GM12875 (cell line): ENCODE measurements at regions not wholly inside any gene's neighbourhood (a gene's known extent, or its start where the extent isn't known, plus 50 kb on each side); places are given as distances from the start of the nearest gene placed in this dataset.

Experiments
- H3K4me3 ChIP-seq: one replicate; pipeline ENCODE4 v1.5.1; 2011; ENCODE audit warnings: low read depth, low read length, control low read depth
- CTCF ChIP-seq: IDR thresholded peaks from 2 replicates; pipeline ENCODE4 v1.5.1; 2011; ENCODE audit warnings: low read depth, mild to moderate bottlenecking, control low read depth, inconsistent platforms, low read length, moderate library complexity, borderline replicate concordance; ENCODE audit not compliant: insufficient read depth

DNA sequence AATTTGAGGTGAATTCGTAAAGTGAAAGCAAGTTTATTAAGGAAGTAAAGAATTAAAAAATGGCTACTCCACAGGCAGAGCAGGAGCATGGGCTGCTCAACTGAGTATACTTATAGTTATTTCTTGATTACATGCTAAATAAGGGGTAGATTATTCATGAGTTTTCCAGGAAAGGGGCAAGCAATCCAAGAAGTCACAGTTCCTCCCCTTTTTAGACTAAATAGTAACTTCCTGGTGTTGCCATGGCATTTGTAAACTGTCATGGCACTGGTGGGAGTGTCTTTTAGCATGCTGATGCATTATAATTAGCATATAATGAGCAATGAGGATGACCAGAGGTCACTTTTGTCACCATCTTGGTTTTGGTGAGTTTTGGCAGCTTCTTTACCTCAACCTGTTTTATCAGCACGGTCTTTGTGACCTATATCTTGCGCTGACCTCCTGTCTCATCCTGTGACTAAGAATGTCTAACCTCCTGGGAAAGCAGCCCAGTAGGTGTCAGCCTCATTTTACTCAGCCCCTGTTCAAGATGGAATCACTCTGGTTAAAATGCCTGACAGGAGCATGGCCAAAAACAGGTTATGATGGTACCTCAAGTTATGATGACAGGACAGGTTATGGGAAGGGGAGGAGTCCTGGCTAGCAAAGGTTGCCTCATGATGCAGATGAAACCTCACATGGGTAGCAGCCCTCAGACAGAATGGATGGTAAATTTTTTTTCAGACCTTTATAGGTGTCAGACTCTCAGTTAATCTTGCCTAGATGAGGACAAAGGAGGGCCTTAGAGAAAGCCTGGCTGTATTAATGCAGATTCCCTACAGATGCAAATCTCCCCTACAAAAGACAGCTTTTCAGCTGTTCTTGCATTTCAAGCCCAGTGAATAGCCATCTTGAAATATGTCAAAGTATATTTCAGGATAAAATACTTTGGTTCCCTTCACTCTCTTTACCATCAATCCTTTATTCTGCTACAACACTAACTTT is 49.7 kb downstream of the SIPA1L2 start:
- no peak for TF ChIP-seq CTCF

DNA sequence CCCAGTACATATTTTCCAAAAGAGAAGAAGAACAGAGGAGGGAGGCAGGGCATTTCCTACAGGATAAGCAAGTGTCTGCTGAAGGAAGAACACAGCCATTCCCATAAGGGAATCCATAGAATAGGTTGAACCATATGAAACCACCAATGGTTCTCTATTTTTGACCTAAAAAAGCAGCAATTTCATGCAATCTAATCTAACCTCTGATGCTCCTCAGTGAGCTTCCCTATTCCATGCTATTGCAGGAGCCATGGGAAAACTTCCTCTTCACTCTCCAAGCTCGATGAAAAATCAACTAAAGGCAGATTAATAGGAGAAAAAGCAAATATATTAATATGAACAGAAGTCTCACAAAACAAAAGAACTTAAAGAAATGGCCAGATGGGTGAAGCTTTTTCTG is 50.5 kb downstream of the SIPA1L2 start:
- H3K4me3 ChIP-seq = no peak overlapping the region
- no peak for TF ChIP-seq CTCF

More for the DNA sequence above, 49.7 kb downstream of the SIPA1L2 start:
- H3K4me3 ChIP-seq = no peak overlapping the region

DNA sequence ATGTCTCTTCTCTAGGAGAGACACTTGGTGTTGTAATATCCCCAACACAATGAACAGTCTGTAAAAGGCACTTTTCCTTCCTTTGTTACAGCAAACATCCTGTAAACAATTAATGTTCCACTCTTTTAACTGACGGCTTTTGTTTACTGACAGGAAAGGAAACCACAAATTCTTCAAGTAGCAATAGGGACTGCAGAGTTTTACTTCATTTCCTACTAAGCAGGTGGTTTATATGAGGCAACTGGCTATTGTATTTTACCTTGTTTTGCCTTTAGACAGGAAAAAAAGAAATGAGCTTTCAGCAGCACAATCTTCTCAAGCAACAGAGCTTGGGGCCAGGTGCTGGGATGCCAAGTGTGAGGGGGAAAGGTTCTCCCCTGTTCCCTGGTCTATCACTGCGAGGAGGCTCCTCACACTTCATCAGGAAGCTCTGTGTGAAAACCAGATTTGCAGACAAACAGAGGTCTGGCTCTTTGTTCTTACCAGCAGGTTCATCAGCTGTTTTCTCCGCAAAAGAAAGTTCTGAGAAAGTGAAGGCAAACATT is 51.2 kb downstream of the SIPA1L2 start:
- no peak overlapping the region for H3K4me3 ChIP-seq
- no peak for TF ChIP-seq CTCF

DNA sequence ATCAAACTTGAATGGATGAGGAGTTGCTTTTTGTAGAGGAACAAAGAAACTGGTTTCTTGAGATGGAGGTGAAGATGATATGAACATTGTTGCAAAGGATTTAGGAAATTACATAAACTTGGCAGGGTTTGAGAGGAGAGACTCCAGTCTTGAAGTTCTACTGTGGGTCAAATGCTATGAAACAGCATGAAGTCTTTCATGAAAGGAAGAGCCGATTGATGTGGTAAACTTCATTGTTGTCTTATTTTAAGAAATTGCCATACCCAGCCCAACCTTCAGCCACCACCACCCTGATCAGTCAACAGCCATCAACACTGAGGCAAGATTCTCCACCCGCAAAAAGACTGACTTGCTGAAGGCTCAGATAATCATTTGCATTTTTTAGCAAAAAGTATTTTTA is 52.2 kb downstream of the SIPA1L2 start:
- no peak overlapping the region for H3K4me3 ChIP-seq
- TF ChIP-seq CTCF = no peak

- TF ChIP-seq CTCF = no peak
- H3K4me3 ChIP-seq = no peak overlapping the region
Measured at GRCh38 chr1:232576537-232576936, 53.4 kb downstream of the SIPA1L2 start.

- no peak for TF ChIP-seq CTCF
- no peak overlapping the region for H3K4me3 ChIP-seq
Measured at GRCh38 chr1:232575763-232576040, 54.2 kb downstream of the SIPA1L2 start.

- TF ChIP-seq CTCF = no peak
- H3K4me3 ChIP-seq = no peak overlapping the region
Measured at GRCh38 chr1:232574889-232575762, 54.8 kb downstream of the SIPA1L2 start.
